GM12878 (cell line): ENCODE measurements at regions not wholly inside any gene's neighbourhood (a gene's known extent, or its start where the extent isn't known, plus 50 kb on each side); places are given as distances from the start of the nearest gene placed in this dataset.

ENCODE experiments used
- ATAC-seq: fragments of 200-7000 bp; cut with Tn5 transposase; 3 replicates; pipeline ENCODE4 v1.9.1; 2020; ENCODE audit warnings: mild to moderate bottlenecking, moderate library complexity
- BruUV-seq: library from RNA; stranded (reverse); fragments of 400-500 nt; replicated peaks from 2 replicates; lab custom pipeline; 2021; lab: Mats Ljungman, UMichigan
- CTCF ChIA-PET: fragments of 300-600 bp; sonication (Branson Sonifier 250); formaldehyde crosslinking; extraction: SDS; loops from one replicate; lab custom pipeline; 2021; ENCODE audit warnings: inconsistent platforms; lab: Yijun Ruan, JAX
- POLR2A ChIA-PET: fragments of 350-600 bp; formaldehyde crosslinking; extraction: SDS; loops from one replicate; lab custom pipeline; 2021; ENCODE audit warnings: inconsistent platforms; lab: Charles Lee
- RAD21 ChIA-PET: fragments of 300-600 bp; sonication (Branson Sonifier 250); formaldehyde crosslinking; loops from one replicate; lab custom pipeline; 2023; ENCODE audit warnings: antibody characterized with exemption; ENCODE audit not compliant: unreplicated experiment; lab: Charles Lee
- SMC1A ChIA-PET: fragments of 300-600 bp; sonication (Branson Sonifier 250); formaldehyde crosslinking; loops from one replicate; lab custom pipeline; 2023; ENCODE audit not compliant: unreplicated experiment, uncharacterized antibody; lab: Charles Lee
- DNase-seq: peaks from one replicate; pipeline ENCODE4 v3.0.0-alpha.2; 2011; ENCODE audit warnings: low read depth, low spot score
- FAIRE-seq: peaks from 3 replicates; lab custom pipeline; 2011; peaks lifted over from hg19 to GRCh38; lab: Jason Lieb, UNC
- H2AFZ ChIP-seq: 2 replicates; pipeline ENCODE4 v1.6.0; 2011; ENCODE audit warnings: low read depth, low read length, control low read depth; ENCODE audit not compliant: control insufficient read depth
- H3K27ac ChIP-seq: 2 replicates; pipeline ENCODE4 v1.5.1; 2011; ENCODE audit warnings: control low read depth; ENCODE audit not compliant: control insufficient read depth, insufficient read depth
- H3K27me3 ChIP-seq, 2 experiments: replicated peaks in 1 of 2; 2 replicates each; pipeline versions ENCODE4 v1.6.0 to v1.6.1; 2011; ENCODE audit warnings: low read length in 1 of 2; ENCODE audit not compliant: control insufficient read depth in 2 of 2, insufficient read depth in 2 of 2
- H3K36me3 ChIP-seq, 2 experiments: 2 replicates each; pipeline ENCODE4 v1.5.1; 2011; ENCODE audit warnings: low read length in 1 of 2; ENCODE audit not compliant: control insufficient read depth in 2 of 2, insufficient read depth in 2 of 2
- H3K4me1 ChIP-seq: 2 replicates; pipeline ENCODE4 v1.6.1; 2011; ENCODE audit warnings: mild to moderate bottlenecking, low read length, moderate library complexity, mixed read lengths; ENCODE audit not compliant: control insufficient read depth, insufficient read depth
- H3K4me2 ChIP-seq: 2 replicates; pipeline ENCODE4 v1.6.0; 2011; ENCODE audit warnings: control low read depth; ENCODE audit not compliant: control insufficient read depth, insufficient read depth
- H3K4me3 ChIP-seq: fragments of 200-600 bp; sonication (generic); 2 replicates; pipeline ENCODE4 v1.5.1; 2016
- H3K79me2 ChIP-seq: 2 replicates; pipeline ENCODE4 v1.6.0; 2011; ENCODE audit warnings: low read length; ENCODE audit not compliant: control insufficient read depth, insufficient read depth
- H3K9ac ChIP-seq: 2 replicates; pipeline ENCODE4 v1.8.0; 2011; ENCODE audit warnings: low read length, control low read depth, mixed read lengths; ENCODE audit not compliant: control insufficient read depth, insufficient read depth
- H3K9me3 ChIP-seq: replicated peaks from 3 replicates; pipeline ENCODE4 v1.5.1; 2011; ENCODE audit warnings: mild to moderate bottlenecking, low read length; ENCODE audit not compliant: control insufficient read depth, insufficient read depth
- H4K20me1 ChIP-seq: 2 replicates; pipeline ENCODE4 v1.6.0; 2011; ENCODE audit not compliant: control insufficient read depth, insufficient read depth
- ASH2L ChIP-seq: fragments of 300-600, 200-600 bp; sonication (generic); IDR thresholded peaks from 2 replicates; pipeline ENCODE4 v1.6.1; 2017; ENCODE audit warnings: low read depth, mild to moderate bottlenecking, borderline replicate concordance
- CREM ChIP-seq: IDR thresholded peaks from 2 replicates; pipeline ENCODE4 v1.6.1; 2014; ENCODE audit warnings: antibody characterized with exemption, low read depth
- ESRRA ChIP-seq: IDR thresholded peaks from 2 replicates; pipeline ENCODE4 v1.6.1; 2012; ENCODE audit warnings: mild to moderate bottlenecking, low read length, improper control_type of control experiment
- EZH2 ChIP-seq: IDR thresholded peaks from 2 replicates; pipeline ENCODE4 v1.6.1; 2012; ENCODE audit warnings: low read depth, mild to moderate bottlenecking, control low read depth, inconsistent platforms, low read length, borderline replicate concordance; ENCODE audit not compliant: control insufficient read depth
- GATAD2B ChIP-seq: fragments of 450-650 bp; conservative IDR thresholded peaks from 2 replicates; pipeline ENCODE4 v1.6.1; 2017; ENCODE audit warnings: low read depth, mild to moderate bottlenecking, moderate library complexity
- IKZF2 ChIP-seq, 2 experiments: fragments of 450-650 bp; IDR thresholded peaks; 2 replicates each; pipeline ENCODE4 v1.6.1; 2017; ENCODE audit warnings: mild to moderate bottlenecking in 2 of 2, moderate library complexity in 2 of 2
- IRF4 ChIP-seq: IDR thresholded peaks from 2 replicates; pipeline ENCODE4 v1.6.1; 2011; ENCODE audit warnings: low read depth, low read length
- JUNB ChIP-seq: IDR thresholded peaks from 2 replicates; pipeline ENCODE4 v1.6.1; 2016; ENCODE audit warnings: antibody characterized with exemption, mild to moderate bottlenecking
- MEF2B ChIP-seq: fragments of 450-650 bp; IDR thresholded peaks from 2 replicates; pipeline ENCODE4 v1.6.1; 2018; ENCODE audit warnings: mild to moderate bottlenecking, moderate library complexity; ENCODE audit not compliant: partially characterized antibody, poor library complexity, severe bottlenecking
- NFIC ChIP-seq: IDR thresholded peaks from 2 replicates; pipeline ENCODE4 v1.6.1; 2012; ENCODE audit warnings: low read depth, mild to moderate bottlenecking, inconsistent platforms, low read length, moderate library complexity
- NR2F1 ChIP-seq: fragments of 450-650 bp; conservative IDR thresholded peaks from 2 replicates; pipeline ENCODE4 v1.6.1; 2017; ENCODE audit warnings: mild to moderate bottlenecking
- SRF ChIP-seq, 2 experiments: IDR thresholded peaks; 2 replicates each; pipeline ENCODE4 v1.6.1; 2011; ENCODE audit warnings: low read depth in 2 of 2, low read length in 2 of 2, mild to moderate bottlenecking in 1 of 2, moderate library complexity in 1 of 2
- SUPT20H ChIP-seq: IDR thresholded peaks from 2 replicates; pipeline ENCODE4 v1.6.1; 2011; ENCODE audit warnings: low read depth, mild to moderate bottlenecking, low read length, moderate library complexity, borderline replicate concordance; ENCODE audit not compliant: control insufficient read depth
- TARDBP ChIP-seq: IDR thresholded peaks from 2 replicates; pipeline ENCODE4 v1.6.1; 2016; ENCODE audit warnings: borderline replicate concordance
- ZBED1 ChIP-seq: IDR thresholded peaks from 2 replicates; pipeline ENCODE4 v1.6.1; 2016; ENCODE audit warnings: borderline replicate concordance
- ZNF207 ChIP-seq: fragments of 450-650 bp; IDR thresholded peaks from 2 replicates; pipeline ENCODE4 v1.6.1; 2014; ENCODE audit warnings: antibody characterized with exemption, mild to moderate bottlenecking, borderline replicate concordance
- WGBS: methylation state at CpG from one replicate; pipeline ENCODE4 v1.1.6; 2016; ENCODE audit warnings: low lambda C conversion rate; ENCODE audit not compliant: insufficient replicate concordance, insufficient coverage; ENCODE audit errors: missing lambda C conversion rate; 5-methylcytosine and 5-hydroxymethylcytosine counted together
- in situ Hi-C: fragments of 300-500 bp; cut with MboI; formaldehyde crosslinking; loops from 9 replicates; pipeline ENCODE4 v1.14.3; 2018; ENCODE audit warnings: mixed read lengths
- intact Hi-C: fragments of 100-400 bp; cut with micrococcal nuclease; formaldehyde crosslinking; loops from one replicate; pipeline ENCODE4 v1.14.2; 2022; ENCODE audit not compliant: unreplicated experiment
- TF ChIP-seq, protein P1 (sequence below): IDR thresholded peaks from 2 replicates; pipeline ENCODE4 v1.6.1; 2012; ENCODE audit warnings: low read length, inconsistent platforms

DNA sequence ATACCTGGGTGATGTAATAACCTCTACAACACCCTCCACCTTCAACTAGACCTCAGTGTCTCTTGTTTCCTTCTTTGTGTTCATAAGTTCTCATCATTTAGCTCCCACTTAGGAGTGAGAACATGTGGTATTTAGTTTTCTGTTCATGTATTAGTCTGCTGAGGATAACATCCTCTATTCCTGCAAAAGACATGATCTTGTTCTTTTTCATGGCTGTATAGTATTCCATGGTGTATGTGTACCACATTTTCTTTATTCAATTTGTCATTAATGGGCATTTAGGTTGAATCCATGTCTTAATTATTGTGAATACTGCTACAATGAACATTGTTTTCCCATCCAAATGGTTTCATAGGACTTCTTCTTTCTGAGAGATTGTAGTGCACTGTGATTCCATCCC is 135.7 kb downstream of the MBL2 start:
- Histone ChIP-seq H4K20me1 (no peaks in the 10 kb centered on the region), H3K79me2 (no peaks in the 10 kb centered on the region), H2AFZ (no peak overlapping the region), H3K27me3 (no peaks in the 10 kb centered on the region), H3K4me2 (no peak overlapping the region), H3K4me1 (no peaks in the 10 kb centered on the region), H3K9ac (no peak overlapping the region), H3K4me3 (no peak overlapping the region), H3K36me3 (no peaks in the 10 kb centered on the region), H3K9me3 (no peaks in the 10 kb centered on the region), H3K27ac (no peak overlapping the region)
- SMC1A ChIA-PET = interaction anchor here (0.6 to 0.9 kb wide), 2 partner anchors 10 to 490 kb away, joined by 3 read pairs; no protein-coding TSS in a partner anchor
- intact Hi-C loops (no loop called here), in situ Hi-C loops (no loop called here)
- BruUV-seq = no TSS peak
- POLR2A ChIA-PET = no interaction called here
- CTCF ChIA-PET = interaction anchor here (0.9 kb wide), 1 partner anchor 8 kb away, joined by 3 read pairs; no protein-coding TSS in a partner anchor
- no peak for TF ChIP-seq SUPT20H
- FAIRE-seq (no peak), DNase-seq (no peak), ATAC-seq (no peak)
- RAD21 ChIA-PET = no interaction called here

- no peaks in the 10 kb centered on the region for H3K9me3 ChIP-seq
- DNase-seq (no peak), ATAC-seq (no peak), FAIRE-seq (no peak)
- no peaks in the 10 kb centered on the region for H3K27me3 ChIP-seq
- WGBS = 0% methylated on average over 1 of the region's 1 CpG
- no peak overlapping the region for H3K27ac ChIP-seq
- SMC1A ChIA-PET = interaction anchor here (0.6 kb wide), 1 partner anchor 491 kb away, joined by 3 read pairs; no protein-coding TSS in a partner anchor
- intact Hi-C loops = no loop called here
- CTCF ChIA-PET = interaction anchor here (0.9 kb wide), 1 partner anchor 9 kb away, joined by 3 read pairs; no protein-coding TSS in a partner anchor
- TF ChIP-seq, protein P1, sequence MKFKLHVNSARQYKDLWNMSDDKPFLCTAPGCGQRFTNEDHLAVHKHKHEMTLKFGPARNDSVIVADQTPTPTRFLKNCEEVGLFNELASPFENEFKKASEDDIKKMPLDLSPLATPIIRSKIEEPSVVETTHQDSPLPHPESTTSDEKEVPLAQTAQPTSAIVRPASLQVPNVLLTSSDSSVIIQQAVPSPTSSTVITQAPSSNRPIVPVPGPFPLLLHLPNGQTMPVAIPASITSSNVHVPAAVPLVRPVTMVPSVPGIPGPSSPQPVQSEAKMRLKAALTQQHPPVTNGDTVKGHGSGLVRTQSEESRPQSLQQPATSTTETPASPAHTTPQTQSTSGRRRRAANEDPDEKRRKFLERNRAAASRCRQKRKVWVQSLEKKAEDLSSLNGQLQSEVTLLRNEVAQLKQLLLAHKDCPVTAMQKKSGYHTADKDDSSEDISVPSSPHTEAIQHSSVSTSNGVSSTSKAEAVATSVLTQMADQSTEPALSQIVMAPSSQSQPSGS = no peak
- no peak for TF ChIP-seq ESRRA
- no peak for TF ChIP-seq IKZF2 (IDR thresholded peaks at IDR 0.05)
- no peak for TF ChIP-seq ZBED1
- TF ChIP-seq NR2F1 = no peak
- TF ChIP-seq ASH2L = no peak
- no peak for TF ChIP-seq TARDBP
- no peak for TF ChIP-seq SRF (IDR thresholded peaks at IDR 0.05; ENCODE audit: low read depth in 2 of 2, low read length in 2 of 2)
- TF ChIP-seq MEF2B = no peak
- no peak for TF ChIP-seq EZH2
- TF ChIP-seq GATAD2B = no peak
- no peak for TF ChIP-seq JUNB
- TF ChIP-seq ZNF207 = no peak
- TF ChIP-seq CREM = no peak
- no peak for TF ChIP-seq IRF4
- TF ChIP-seq NFIC = no peak
- H3K4me3 ChIP-seq = no peak overlapping the region
- POLR2A ChIA-PET = no interaction called here
- no peaks in the 10 kb centered on the region for H4K20me1 ChIP-seq
- in situ Hi-C loops = no loop called here
- H3K9ac ChIP-seq = no peak overlapping the region
- H3K4me1 ChIP-seq = no peaks in the 10 kb centered on the region
- H3K4me2 ChIP-seq = no peak overlapping the region
- no peak overlapping the region for H2AFZ ChIP-seq
- no TSS peak for BruUV-seq
- RAD21 ChIA-PET = no interaction called here
- no peaks in the 10 kb centered on the region for H3K79me2 ChIP-seq
- no peaks in the 10 kb centered on the region for H3K36me3 ChIP-seq
These were observed 135.0 kb downstream of the MBL2 start for GRCh38 chr10:52637592-52637991.
